A549 (cell line): ENCODE measurements at regions not wholly inside any gene's neighbourhood (a gene's known extent, or its start where the extent isn't known, plus 50 kb on each side); places are given as distances from the start of the nearest gene placed in this dataset.

ENCODE experiments used
- CHD2 ChIP-seq: fragments of 150-350 bp; IDR thresholded peaks from 2 replicates; pipeline ENCODE4 v1.6.1; 2014; ENCODE audit warnings: low read length; ENCODE audit not compliant: partially characterized antibody
- CTCF ChIP-seq: fragments of >200 bp; sonication (Bioruptor Twin); formaldehyde crosslinking; IDR thresholded peaks from 3 replicates; pipeline ENCODE4 v1.5.1; 2016
- ELK1 ChIP-seq: fragments of 150-350 bp; IDR thresholded peaks from 2 replicates; pipeline ENCODE4 v1.6.1; 2014; ENCODE audit warnings: low read depth, mild to moderate bottlenecking, low read length
- MAX ChIP-seq: IDR thresholded peaks from 2 replicates; pipeline ENCODE4 v1.6.1; 2012
- MAZ ChIP-seq: fragments of 150-350 bp; IDR thresholded peaks from 2 replicates; pipeline ENCODE4 v1.6.1; 2014; ENCODE audit warnings: antibody characterized with exemption, low read depth, low read length, borderline replicate concordance
- NFE2L2 ChIP-seq: fragments of 150-350 bp; conservative IDR thresholded peaks from 2 replicates; pipeline ENCODE4 v1.6.1; 2014; ENCODE audit warnings: low read length
- POLR2A ChIP-seq: IDR thresholded peaks from 2 replicates; pipeline ENCODE4 v1.6.1; 2012; ENCODE audit warnings: mild to moderate bottlenecking, low read length

- TF ChIP-seq MAZ (no peak), ELK1 (no peak), POLR2A (no peak), CTCF (no peak), MAX (no peak), CHD2 (no peak), NFE2L2 (no peak)
These were observed 820.3 kb downstream of the LTN1 start for GRCh38 chr21:28172376-28172775.
